ENCODE measurements at regions not wholly inside any gene's neighbourhood (a gene's known extent, or its start where the extent isn't known, plus 50 kb on each side); places are given as distances from the start of the nearest gene placed in this dataset.
"Not testable (repeated sequence)": the region's sequence is repeated elsewhere in the genome, so short reads cannot be mapped to it uniquely, and the experiment has no call there.

DNA sequence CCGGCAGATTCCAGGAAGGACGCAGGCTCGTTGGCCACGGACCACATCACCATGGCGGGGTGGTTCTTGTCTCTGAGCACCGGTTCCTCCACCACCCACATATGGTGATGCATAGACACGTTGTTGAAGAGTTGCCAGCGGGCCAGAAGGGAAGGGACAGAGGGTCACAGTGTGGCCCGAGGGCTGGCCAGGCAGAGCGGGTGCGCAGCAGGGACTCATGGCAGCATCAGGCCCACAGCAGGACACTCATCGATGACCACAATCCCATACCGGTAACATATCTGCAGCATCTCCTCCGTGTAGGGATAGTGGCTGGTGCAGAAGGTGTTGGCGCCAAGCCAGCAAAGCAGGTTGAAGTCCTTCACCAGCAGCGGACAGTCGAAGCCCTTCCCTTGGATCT lies 469.2 kb upstream of the FAM174A start:
- H3K27ac ChIP-seq (ENCODE audit: low read depth, low read length); H4K8ac ChIP-seq (ENCODE audit: low read depth, low read length): not testable (repeated sequence)
- WGBS (ENCODE audit: extremely low coverage, insufficient coverage, insufficient read length) = no CpG with 5 or more reads among the region's 17 CpGs

DNA sequence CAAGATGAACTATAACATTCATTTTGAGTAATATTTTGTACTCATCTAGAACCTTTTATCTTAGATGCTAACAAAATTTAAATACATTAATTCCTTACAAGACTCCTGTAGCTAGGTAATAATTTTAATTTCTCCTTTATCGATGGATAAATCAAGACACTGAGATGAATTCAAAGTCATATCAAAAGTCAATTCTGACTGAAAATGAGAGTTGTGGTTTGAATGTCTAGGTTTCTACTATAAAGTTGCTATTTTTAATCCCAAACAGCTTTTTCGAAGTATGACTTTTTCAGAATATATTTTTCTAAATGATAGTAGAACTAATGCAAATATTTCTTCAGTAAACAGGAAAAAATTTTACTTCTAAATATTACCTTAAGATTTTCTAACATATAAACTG lies 491.7 kb upstream of the FAM174A start:
- Histone ChIP-seq H4K91ac (ENCODE audit: low read depth, low read length) (no peak overlapping the region), H3K23ac (ENCODE audit: low read length) (no peak overlapping the region), H3K4me2 (ENCODE audit: low read length) (no peak overlapping the region), H3K79me2 (ENCODE audit: control insufficient read depth, insufficient read depth, low read length, poor library complexity) (no peaks in the 10 kb centered on the region), H3K4me3 (ENCODE audit: low read depth, low read length) (no peak overlapping the region), H3K36me3 (ENCODE audit: control insufficient read depth in 1 of 2, insufficient read depth in 2 of 2, low read length in 2 of 2) (no peaks in the 10 kb centered on the region), H3K14ac (ENCODE audit: low read length) (no peak overlapping the region), H4K12ac (ENCODE audit: low read depth, low read length) (no peak overlapping the region), H3K79me1 (ENCODE audit: low read length) (no peaks in the 10 kb centered on the region), H2AK5ac (ENCODE audit: low read length) (no peak overlapping the region), H4K8ac (ENCODE audit: low read depth, low read length) (no peak overlapping the region), H3K4ac (ENCODE audit: low read depth, low read length) (no peak overlapping the region), H3K4me1 (ENCODE audit: control insufficient read depth in 1 of 2, insufficient read depth in 2 of 2, low read length in 2 of 2) (no peaks in the 10 kb centered on the region), H2BK120ac (ENCODE audit: insufficient read depth, low read length, poor library complexity) (no peak overlapping the region), H3K9me3 (ENCODE audit: insufficient read depth, low read depth, low read length) (no peaks in the 10 kb centered on the region), H3K27me3 (ENCODE audit: insufficient read depth, low read length) (no peaks in the 10 kb centered on the region), H3K27ac (ENCODE audit: low read depth, low read length) (no peak overlapping the region), H2BK5ac (ENCODE audit: low read depth, low read length, poor library complexity) (no peak overlapping the region), H2BK12ac (ENCODE audit: low read length) (no peak overlapping the region), H3K18ac (ENCODE audit: low read length) (no peak overlapping the region), H2AFZ (ENCODE audit: insufficient read depth, low read length, poor library complexity) (no peak overlapping the region), H3K9ac (ENCODE audit: low read length) (no peak overlapping the region)
- no CpG with 5 or more reads among the region's 2 CpGs for WGBS (ENCODE audit: extremely low coverage, insufficient coverage, insufficient read length)
- no peak for DNase-seq

More for the DNA sequence above, 469.2 kb upstream of the FAM174A start:
- H2AK5ac ChIP-seq (ENCODE audit: low read length); H3K36me3 ChIP-seq (ENCODE audit: control insufficient read depth in 1 of 2, insufficient read depth in 2 of 2, low read length in 2 of 2); H3K79me2 ChIP-seq (ENCODE audit: control insufficient read depth, insufficient read depth, low read length, poor library complexity); H3K4ac ChIP-seq (ENCODE audit: low read depth, low read length); H3K4me2 ChIP-seq (ENCODE audit: low read length); H3K79me1 ChIP-seq (ENCODE audit: low read length); H3K18ac ChIP-seq (ENCODE audit: low read length); H2BK120ac ChIP-seq (ENCODE audit: insufficient read depth, low read length, poor library complexity); H3K14ac ChIP-seq (ENCODE audit: low read length); H3K4me1 ChIP-seq (ENCODE audit: control insufficient read depth in 1 of 2, insufficient read depth in 2 of 2, low read length in 2 of 2); H3K4me3 ChIP-seq (ENCODE audit: low read depth, low read length); H2AFZ ChIP-seq (ENCODE audit: insufficient read depth, low read length, poor library complexity); H3K23ac ChIP-seq (ENCODE audit: low read length); DNase-seq; H3K9ac ChIP-seq (ENCODE audit: low read length); H3K9me3 ChIP-seq (ENCODE audit: insufficient read depth, low read depth, low read length); H3K27me3 ChIP-seq (ENCODE audit: insufficient read depth, low read length); H4K91ac ChIP-seq (ENCODE audit: low read depth, low read length); H2BK5ac ChIP-seq (ENCODE audit: low read depth, low read length, poor library complexity); H4K12ac ChIP-seq (ENCODE audit: low read depth, low read length); H2BK12ac ChIP-seq (ENCODE audit: low read length): not testable (repeated sequence)

DNA sequence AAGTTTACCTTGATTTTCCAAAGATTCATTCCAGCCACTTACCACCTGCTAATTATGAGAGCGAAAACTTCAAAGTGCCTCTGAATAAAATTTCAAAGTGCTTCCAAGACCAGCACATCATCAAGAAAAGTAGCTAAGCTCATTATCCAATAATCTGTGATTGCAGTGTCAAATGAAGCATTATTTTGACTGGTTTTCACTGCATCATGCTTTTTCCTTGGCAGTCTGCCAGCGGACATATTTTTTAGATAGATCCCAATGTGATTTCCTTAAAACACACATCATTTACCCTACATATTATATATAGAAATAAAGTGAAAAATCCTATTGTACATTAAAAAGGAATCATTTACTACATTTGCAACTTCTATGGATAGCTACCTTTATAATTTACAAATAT lies 508.6 kb upstream of the FAM174A start:
- H3K4me3 ChIP-seq (ENCODE audit: low read depth, low read length) = no peak overlapping the region

DNA sequence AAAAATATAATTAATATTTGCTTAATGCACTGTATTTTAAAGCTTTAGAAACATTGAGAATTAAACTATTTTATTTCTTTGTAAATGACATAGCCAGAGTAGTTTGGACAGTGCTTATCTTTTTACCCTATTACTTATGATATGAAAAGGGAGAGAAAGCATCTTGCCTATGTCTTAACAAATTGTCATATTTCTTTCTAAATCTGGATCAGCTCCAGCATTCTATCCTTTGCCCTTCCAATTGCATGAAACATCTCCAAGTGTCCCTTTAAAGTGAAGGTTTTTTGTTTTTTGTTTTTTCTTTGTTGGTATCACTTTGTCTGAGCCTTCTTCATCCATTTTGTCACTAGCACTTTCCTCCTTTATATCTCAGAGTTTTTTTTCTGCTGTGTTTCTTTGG lies 511.6 kb upstream of the FAM174A start:
- Histone ChIP-seq H3K4me2 (ENCODE audit: low read length) (no peak overlapping the region), H3K27ac (ENCODE audit: low read depth, low read length) (no peak overlapping the region), H3K9ac (ENCODE audit: low read length) (no peak overlapping the region), H3K79me1 (ENCODE audit: low read length) (no peaks in the 10 kb centered on the region), H3K27me3 (ENCODE audit: insufficient read depth, low read length) (no peaks in the 10 kb centered on the region), H2AK5ac (ENCODE audit: low read length) (no peak overlapping the region), H4K8ac (ENCODE audit: low read depth, low read length) (no peak overlapping the region), H4K12ac (ENCODE audit: low read depth, low read length) (no peak overlapping the region), H4K91ac (ENCODE audit: low read depth, low read length) (no peak overlapping the region), H3K9me3 (ENCODE audit: insufficient read depth, low read depth, low read length) (no peaks in the 10 kb centered on the region), H3K4ac (ENCODE audit: low read depth, low read length) (no peak overlapping the region), H3K79me2 (ENCODE audit: control insufficient read depth, insufficient read depth, low read length, poor library complexity) (no peaks in the 10 kb centered on the region), H3K4me1 (ENCODE audit: control insufficient read depth in 1 of 2, insufficient read depth in 2 of 2, low read length in 2 of 2) (no peaks in the 10 kb centered on the region), H3K23ac (ENCODE audit: low read length) (no peak overlapping the region), H2BK12ac (ENCODE audit: low read length) (no peak overlapping the region), H2AFZ (ENCODE audit: insufficient read depth, low read length, poor library complexity) (no peak overlapping the region), H3K4me3 (ENCODE audit: low read depth, low read length) (no peak overlapping the region), H2BK5ac (ENCODE audit: low read depth, low read length, poor library complexity) (no peak overlapping the region), H2BK120ac (ENCODE audit: insufficient read depth, low read length, poor library complexity) (no peak overlapping the region), H3K14ac (ENCODE audit: low read length) (no peak overlapping the region), H3K18ac (ENCODE audit: low read length) (no peak overlapping the region), H3K36me3 (ENCODE audit: control insufficient read depth in 1 of 2, insufficient read depth in 2 of 2, low read length in 2 of 2) (no peaks in the 10 kb centered on the region)
- no peak for DNase-seq

More for the DNA sequence above, 508.6 kb upstream of the FAM174A start:
- no CpG with 5 or more reads among the region's 2 CpGs for WGBS (ENCODE audit: extremely low coverage, insufficient coverage, insufficient read length)
- H2AK5ac ChIP-seq (ENCODE audit: low read length) = no peak overlapping the region
- H3K4me2 ChIP-seq (ENCODE audit: low read length) = no peak overlapping the region
- H2AFZ ChIP-seq (ENCODE audit: insufficient read depth, low read length, poor library complexity) = no peak overlapping the region
- no peak overlapping the region for H3K9ac ChIP-seq (ENCODE audit: low read length)
- no peaks in the 10 kb centered on the region for H3K36me3 ChIP-seq (ENCODE audit: control insufficient read depth in 1 of 2, insufficient read depth in 2 of 2, low read length in 2 of 2)
- no peak overlapping the region for H2BK5ac ChIP-seq (ENCODE audit: low read depth, low read length, poor library complexity)
- H3K4ac ChIP-seq (ENCODE audit: low read depth, low read length) = no peak overlapping the region
- H3K14ac ChIP-seq (ENCODE audit: low read length) = no peak overlapping the region
- H4K8ac ChIP-seq (ENCODE audit: low read depth, low read length) = no peak overlapping the region
- H3K27ac ChIP-seq (ENCODE audit: low read depth, low read length) = no peak overlapping the region
- H3K27me3 ChIP-seq (ENCODE audit: insufficient read depth, low read length) = no peaks in the 10 kb centered on the region
- H4K12ac ChIP-seq (ENCODE audit: low read depth, low read length) = no peak overlapping the region
- DNase-seq = no peak
- no peak overlapping the region for H3K18ac ChIP-seq (ENCODE audit: low read length)
- H2BK120ac ChIP-seq (ENCODE audit: insufficient read depth, low read length, poor library complexity) = no peak overlapping the region
- no peaks in the 10 kb centered on the region for H3K79me1 ChIP-seq (ENCODE audit: low read length)
- no peaks in the 10 kb centered on the region for H3K4me1 ChIP-seq (ENCODE audit: control insufficient read depth in 1 of 2, insufficient read depth in 2 of 2, low read length in 2 of 2)
- H3K23ac ChIP-seq (ENCODE audit: low read length) = no peak overlapping the region
- no peak overlapping the region for H4K91ac ChIP-seq (ENCODE audit: low read depth, low read length)
- H3K9me3 ChIP-seq (ENCODE audit: insufficient read depth, low read depth, low read length) = no peaks in the 10 kb centered on the region
- H2BK12ac ChIP-seq (ENCODE audit: low read length) = no peak overlapping the region
- no peaks in the 10 kb centered on the region for H3K79me2 ChIP-seq (ENCODE audit: control insufficient read depth, insufficient read depth, low read length, poor library complexity)
